CD8-positive, alpha-beta memory T cell (primary cell): ENCODE measurements at regions not wholly inside any gene's neighbourhood (a gene's known extent, or its start where the extent isn't known, plus 50 kb on each side); places are given as distances from the start of the nearest gene placed in this dataset.

ENCODE experiments used
- CTCF ChIA-PET: fragments of 350-600 bp; sonication (Branson Sonifier 250); formaldehyde crosslinking; loops from one replicate; lab custom pipeline; 2021; ENCODE audit warnings: antibody characterized with exemption; lab: Charles Lee
- POLR2A ChIA-PET: fragments of 350-600 bp; sonication (Branson Sonifier 250); formaldehyde crosslinking; loops from one replicate; lab custom pipeline; 2021; ENCODE audit warnings: antibody characterized with exemption; lab: Charles Lee
- DNase-seq, 5 donors: peaks; one replicate each; pipeline versions ENCODE4 v3.0.0 to v3.0.0-alpha.2; 2020 to 2022; ENCODE audit warnings: mixed read lengths in 1 of 5
- H3K27ac ChIP-seq: one replicate; pipeline ENCODE4 v1.7.0; 2013; ENCODE audit warnings: low read depth, mild to moderate bottlenecking, low read length, moderate library complexity
- H3K27me3 ChIP-seq: 2 replicates; pipeline ENCODE4 v1.7.0; 2013; ENCODE audit warnings: low read length, mild to moderate bottlenecking; ENCODE audit not compliant: insufficient read depth, poor library complexity, severe bottlenecking
- H3K36me3 ChIP-seq: 2 replicates; pipeline ENCODE4 v1.7.0; 2013; ENCODE audit warnings: mild to moderate bottlenecking, low read length, moderate library complexity; ENCODE audit not compliant: insufficient read depth
- H3K4me1 ChIP-seq: 2 replicates; pipeline ENCODE4 v1.7.0; 2013; ENCODE audit warnings: mild to moderate bottlenecking, low read length, moderate library complexity; ENCODE audit not compliant: insufficient read depth
- H3K4me3 ChIP-seq: 2 replicates; pipeline ENCODE4 v1.7.0; 2013; ENCODE audit warnings: mild to moderate bottlenecking, low read length
- H3K9me3 ChIP-seq: 2 replicates; pipeline ENCODE4 v1.7.0; 2013; ENCODE audit warnings: mild to moderate bottlenecking, low read length
- H3K27ac Mint-ChIP-seq, 8 donors: one replicate each; pipeline ENCODE4 v1.8.0; 2020 to 2021; ENCODE audit warnings: mixed read lengths in 8 of 8, mild to moderate bottlenecking in 6 of 8, inconsistent platforms in 3 of 8, moderate library complexity in 3 of 8
- H3K27me3 Mint-ChIP-seq, 2 donors: one replicate each; pipeline ENCODE4 v1.8.0; 2020 to 2021; ENCODE audit warnings: mixed read lengths in 2 of 2, mild to moderate bottlenecking in 1 of 2, moderate library complexity in 1 of 2
- H3K36me3 Mint-ChIP-seq, 3 donors: one replicate each; pipeline ENCODE4 v1.8.0; 2020 to 2021; ENCODE audit warnings: mixed read lengths in 3 of 3, inconsistent platforms in 1 of 3, mild to moderate bottlenecking in 1 of 3
- H3K4me1 Mint-ChIP-seq, 3 donors: one replicate each; pipeline ENCODE4 v1.8.0; 2020 to 2021; ENCODE audit warnings: mixed read lengths in 3 of 3, inconsistent platforms in 1 of 3, mild to moderate bottlenecking in 1 of 3
- H3K4me3 Mint-ChIP-seq, 7 donors: one replicate each; pipeline ENCODE4 v1.8.0; 2020 to 2021; ENCODE audit warnings: mixed read lengths in 7 of 7, mild to moderate bottlenecking in 6 of 7, moderate library complexity in 4 of 7, inconsistent platforms in 2 of 7
- H3K9me3 Mint-ChIP-seq, 5 donors: one replicate each; pipeline ENCODE4 v1.8.0; 2020 to 2022; ENCODE audit warnings: mixed read lengths in 5 of 5, mild to moderate bottlenecking in 3 of 5, moderate library complexity in 2 of 5, inconsistent platforms in 1 of 5

DNA sequence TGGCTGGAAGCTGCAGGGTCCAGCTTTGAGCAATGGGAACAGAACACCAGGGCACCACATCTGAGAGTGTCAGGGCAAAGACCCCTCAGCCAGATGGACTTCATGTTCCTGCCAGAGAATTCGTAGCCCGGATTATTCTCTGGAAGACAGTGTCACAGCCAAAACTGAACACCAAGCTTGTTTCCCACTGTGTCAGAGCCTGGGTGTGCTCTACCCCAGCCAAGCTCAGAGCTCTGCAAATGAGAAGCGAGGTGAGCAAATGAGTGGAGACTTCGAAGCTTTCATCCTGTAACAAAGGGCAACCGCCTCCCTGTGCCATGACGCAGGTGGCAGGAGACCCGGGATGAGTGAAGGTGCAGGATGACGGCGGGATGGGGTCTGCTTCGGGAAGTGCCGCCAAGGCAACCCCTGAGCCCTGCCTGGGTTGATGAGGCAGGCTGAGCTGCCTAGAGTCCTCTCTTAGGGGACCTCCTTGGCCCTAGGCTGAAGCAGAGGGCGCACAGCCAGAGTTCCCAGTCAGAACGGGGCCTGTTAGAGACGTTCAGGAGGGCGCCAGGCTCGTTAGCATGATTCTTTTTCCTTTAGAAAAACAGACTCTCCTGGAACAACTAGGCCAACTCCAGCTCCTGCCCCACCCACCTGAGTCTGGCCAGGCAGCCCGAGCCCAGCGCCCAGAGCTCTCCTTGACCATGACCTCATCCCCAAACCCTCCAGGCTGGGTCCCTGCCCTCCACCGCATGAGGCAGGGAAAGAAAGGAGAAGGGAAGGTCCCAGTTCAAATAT is 187.7 kb downstream of the SOD2 start:
- Histone ChIP-seq H3K27ac (no peak overlapping the region), H3K4me1 (no peaks in the 10 kb centered on the region), H3K9me3 (no peaks in the 10 kb centered on the region), H3K27me3 (no peaks in the 10 kb centered on the region), H3K36me3 (no peaks in the 10 kb centered on the region), H3K4me3 (no peak overlapping the region)
- Mint-ChIP-seq H3K27ac (no peak overlapping the region), H3K36me3 (no peaks in the 10 kb centered on the region), H3K4me3 (no peak overlapping the region), H3K9me3 (peaks cover 0 to 3% (median 2%) of the 10 kb centered on the region in 5 donors), H3K27me3 (peaks cover 1 to 16% of the 10 kb centered on the region in 2 donors), H3K4me1 (no peaks in the 10 kb centered on the region)
- CTCF ChIA-PET, result no interaction called here
- no peak for DNase-seq
- POLR2A ChIA-PET, result no interaction called here

DNA sequence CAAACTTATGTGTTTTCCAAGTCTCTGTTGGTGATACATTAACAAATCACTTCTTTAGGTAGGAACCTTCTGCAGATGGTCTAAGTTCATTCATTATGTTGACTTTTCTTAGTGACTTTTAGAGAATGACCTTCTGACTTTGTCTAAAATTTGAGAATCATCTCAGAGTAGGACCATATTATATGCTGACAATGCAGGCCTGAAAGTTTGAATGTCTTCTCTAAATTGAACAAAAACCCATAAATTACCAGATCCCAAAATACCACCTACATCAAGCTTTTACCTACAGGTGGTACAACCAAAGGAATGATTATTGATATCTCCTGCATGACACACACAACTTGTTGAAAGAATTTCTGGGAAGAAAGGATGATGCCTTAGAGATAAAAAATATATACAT is 191.5 kb downstream of the SOD2 start:
- no peaks in the 10 kb centered on the region for H3K4me1 ChIP-seq
- no peaks in the 10 kb centered on the region for H3K36me3 ChIP-seq
- H3K4me3 ChIP-seq, result no peak overlapping the region
- CTCF ChIA-PET, result no interaction called here
- Mint-ChIP-seq H3K9me3 (peaks cover 12 to 14% (median 12%) of the 10 kb centered on the region in 5 donors), H3K4me1 (no peaks in the 10 kb centered on the region), H3K27ac (no peak overlapping the region), H3K27me3 (peaks cover 1 to 8% of the 10 kb centered on the region in 2 donors), H3K4me3 (no peak overlapping the region), H3K36me3 (no peaks in the 10 kb centered on the region)
- H3K27ac ChIP-seq, result no peak overlapping the region
- DNase-seq, result no peak
- H3K27me3 ChIP-seq, result no peaks in the 10 kb centered on the region
- POLR2A ChIA-PET, result interaction anchor here (0.6 kb wide), 1 partner anchor 40 kb away, joined by 4 read pairs; no protein-coding TSS in a partner anchor
- no peaks in the 10 kb centered on the region for H3K9me3 ChIP-seq

DNA sequence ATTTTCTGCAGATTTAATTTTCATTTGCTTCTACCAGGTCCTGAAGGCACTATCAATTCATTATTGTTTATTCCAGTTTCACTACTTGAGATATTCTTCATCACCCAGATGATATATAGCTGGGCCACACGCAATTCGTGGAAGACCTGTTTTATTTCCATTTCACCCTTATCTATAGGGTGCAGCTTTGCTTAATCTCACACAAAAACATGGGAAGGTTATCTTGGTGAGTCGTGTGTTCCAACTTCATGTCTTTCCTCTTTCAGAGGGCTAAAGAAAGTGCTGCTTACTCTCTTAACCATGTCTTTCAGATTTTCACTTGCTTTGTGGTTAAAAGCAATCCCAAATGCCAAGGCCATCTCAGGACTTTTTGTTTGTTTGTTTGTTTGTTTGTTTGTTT is 194.0 kb downstream of the SOD2 start:
- no peak overlapping the region for H3K27ac ChIP-seq
- no peak for DNase-seq
- peaks cover 12 to 14% (median 13%) of the 10 kb centered on the region in 5 donors for H3K9me3 Mint-ChIP-seq
- H3K4me1 ChIP-seq, result no peaks in the 10 kb centered on the region
- H3K27ac Mint-ChIP-seq, result no peak overlapping the region
- H3K4me1 Mint-ChIP-seq, result no peaks in the 10 kb centered on the region
- POLR2A ChIA-PET, result no interaction called here
- H3K27me3 Mint-ChIP-seq, result peaks cover 1 to 19% of the 10 kb centered on the region in 2 donors
- H3K36me3 ChIP-seq, result no peaks in the 10 kb centered on the region
- no peaks in the 10 kb centered on the region for H3K9me3 ChIP-seq
- no peak overlapping the region for H3K4me3 Mint-ChIP-seq
- CTCF ChIA-PET, result no interaction called here
- no peaks in the 10 kb centered on the region for H3K36me3 Mint-ChIP-seq
- no peak overlapping the region for H3K4me3 ChIP-seq
- H3K27me3 ChIP-seq, result no peaks in the 10 kb centered on the region

DNA sequence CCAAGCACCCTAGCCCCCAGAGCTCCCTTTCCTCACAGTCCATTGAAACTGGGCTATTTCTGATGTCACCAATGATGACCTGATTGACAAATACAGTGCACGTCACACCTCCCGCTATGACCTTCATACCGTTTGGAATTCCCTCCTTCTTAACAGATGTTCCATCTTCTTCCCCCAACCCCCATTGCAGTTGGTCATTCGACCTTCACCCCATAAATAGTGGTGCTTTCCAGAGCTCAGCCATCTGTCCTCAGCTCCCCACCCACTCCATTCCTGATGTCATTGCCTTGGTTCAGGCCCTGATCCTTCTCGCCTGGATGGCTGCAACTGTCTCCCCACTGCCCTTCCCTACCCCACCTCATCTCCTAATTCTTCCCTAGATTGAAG is 198.5 kb downstream of the SOD2 start:
- H3K4me1 Mint-ChIP-seq, result no peaks in the 10 kb centered on the region
- peaks cover 8 to 18% (median 12%) of the 10 kb centered on the region in 5 donors for H3K9me3 Mint-ChIP-seq
- H3K27ac Mint-ChIP-seq, result peak overlapping the region in 1 of 8 donors; percentile 11
- no peaks in the 10 kb centered on the region for H3K36me3 Mint-ChIP-seq
- peaks cover 4 to 17% of the 10 kb centered on the region in 2 donors for H3K27me3 Mint-ChIP-seq
- Histone ChIP-seq H3K4me3 (no peak overlapping the region), H3K27me3 (no peaks in the 10 kb centered on the region), H3K4me1 (no peaks in the 10 kb centered on the region), H3K36me3 (no peaks in the 10 kb centered on the region), H3K27ac (no peak overlapping the region), H3K9me3 (no peaks in the 10 kb centered on the region)
- POLR2A ChIA-PET, result no interaction called here
- H3K4me3 Mint-ChIP-seq, result no peak overlapping the region
- CTCF ChIA-PET, result no interaction called here
- no peak for DNase-seq

DNA sequence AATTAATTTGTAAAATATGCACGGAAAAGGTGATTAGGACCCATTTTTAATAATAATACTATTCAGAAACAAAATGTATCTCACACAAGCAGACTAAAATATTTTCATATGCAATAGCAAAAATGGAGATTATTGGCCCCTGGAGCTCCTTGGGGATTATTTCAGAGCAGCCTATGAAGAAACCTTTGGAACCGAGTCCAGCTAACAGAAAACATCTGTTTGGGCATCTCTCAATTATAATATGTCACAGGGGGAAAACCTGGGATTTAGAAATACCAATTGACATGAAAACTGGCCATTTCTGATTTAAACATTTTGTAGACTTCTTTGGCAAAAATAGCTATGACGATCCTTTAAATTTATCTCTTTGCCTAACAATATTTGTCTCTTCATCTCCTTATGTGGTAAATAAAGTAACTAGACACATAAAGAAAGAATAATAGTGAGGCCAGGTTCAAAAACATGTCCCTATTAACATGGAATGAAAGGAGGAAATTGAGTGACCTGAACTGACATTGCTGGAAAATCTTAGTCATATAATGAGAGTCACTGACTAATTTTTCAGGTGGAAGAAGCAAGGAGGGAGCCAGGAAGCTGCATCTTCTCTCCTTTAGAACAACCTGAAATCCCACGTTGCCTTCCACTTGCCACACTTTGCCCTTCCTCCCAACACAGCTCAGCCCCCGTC is 199.0 kb downstream of the SOD2 start:
- CTCF ChIA-PET, result no interaction called here
- Histone ChIP-seq H3K4me1 (no peaks in the 10 kb centered on the region), H3K36me3 (no peaks in the 10 kb centered on the region), H3K27ac (no peak overlapping the region), H3K9me3 (no peaks in the 10 kb centered on the region), H3K27me3 (no peaks in the 10 kb centered on the region), H3K4me3 (no peak overlapping the region)
- POLR2A ChIA-PET, result no interaction called here
- H3K36me3 Mint-ChIP-seq, result no peaks in the 10 kb centered on the region
- H3K4me3 Mint-ChIP-seq, result no peak overlapping the region
- peaks cover 8 to 18% (median 11%) of the 10 kb centered on the region in 5 donors for H3K9me3 Mint-ChIP-seq
- H3K27ac Mint-ChIP-seq, result peak overlapping the region in 1 of 8 donors; percentile 11
- no peak for DNase-seq
- H3K4me1 Mint-ChIP-seq, result no peaks in the 10 kb centered on the region
- peaks cover 4 to 17% of the 10 kb centered on the region in 2 donors for H3K27me3 Mint-ChIP-seq

DNA sequence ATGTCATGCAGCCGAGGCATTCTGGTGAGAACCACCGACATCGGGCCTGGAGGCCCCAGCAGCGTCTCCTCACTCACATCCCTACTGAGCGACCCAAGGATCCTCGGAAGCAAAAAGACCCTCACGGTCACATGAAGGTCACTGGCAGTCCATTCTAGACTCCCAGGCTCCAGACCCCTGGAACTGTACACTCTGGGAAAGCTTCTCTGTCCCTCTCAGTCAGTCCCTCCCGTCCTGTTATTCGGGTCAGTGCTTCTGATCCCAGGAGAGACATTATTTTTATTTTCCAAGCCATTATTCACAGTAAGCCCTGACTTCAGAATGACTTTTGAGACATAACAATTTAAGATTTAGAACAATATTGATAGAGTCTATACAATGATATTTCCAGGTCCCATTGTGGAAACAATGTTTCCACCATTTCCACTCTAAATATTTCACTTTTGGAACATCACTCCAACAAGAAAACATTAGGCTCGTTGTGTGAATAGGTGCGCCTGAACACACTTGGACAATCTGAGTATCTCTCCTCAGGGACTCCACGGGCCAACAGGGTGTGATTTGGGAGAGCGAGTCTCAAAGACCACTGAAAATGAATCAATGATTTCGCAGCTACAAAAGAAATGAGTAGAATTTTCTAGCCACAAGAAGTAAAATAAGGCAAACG is 199.7 kb downstream of the SOD2 start:
- Histone ChIP-seq H3K36me3 (no peaks in the 10 kb centered on the region), H3K27ac (no peak overlapping the region), H3K4me3 (no peak overlapping the region), H3K4me1 (no peaks in the 10 kb centered on the region), H3K9me3 (no peaks in the 10 kb centered on the region), H3K27me3 (no peaks in the 10 kb centered on the region)
- Mint-ChIP-seq H3K27ac (no peak overlapping the region), H3K4me1 (no peaks in the 10 kb centered on the region), H3K36me3 (no peaks in the 10 kb centered on the region), H3K4me3 (no peak overlapping the region), H3K27me3 (peaks cover 4 to 17% of the 10 kb centered on the region in 2 donors), H3K9me3 (peaks cover 5 to 13% (median 8%) of the 10 kb centered on the region in 5 donors)
- DNase-seq, result no peak
- CTCF ChIA-PET, result no interaction called here
- POLR2A ChIA-PET, result interaction anchor here (0.6 kb wide), 1 partner anchor 192 kb away, joined by 3 read pairs; no protein-coding TSS in a partner anchor

DNA sequence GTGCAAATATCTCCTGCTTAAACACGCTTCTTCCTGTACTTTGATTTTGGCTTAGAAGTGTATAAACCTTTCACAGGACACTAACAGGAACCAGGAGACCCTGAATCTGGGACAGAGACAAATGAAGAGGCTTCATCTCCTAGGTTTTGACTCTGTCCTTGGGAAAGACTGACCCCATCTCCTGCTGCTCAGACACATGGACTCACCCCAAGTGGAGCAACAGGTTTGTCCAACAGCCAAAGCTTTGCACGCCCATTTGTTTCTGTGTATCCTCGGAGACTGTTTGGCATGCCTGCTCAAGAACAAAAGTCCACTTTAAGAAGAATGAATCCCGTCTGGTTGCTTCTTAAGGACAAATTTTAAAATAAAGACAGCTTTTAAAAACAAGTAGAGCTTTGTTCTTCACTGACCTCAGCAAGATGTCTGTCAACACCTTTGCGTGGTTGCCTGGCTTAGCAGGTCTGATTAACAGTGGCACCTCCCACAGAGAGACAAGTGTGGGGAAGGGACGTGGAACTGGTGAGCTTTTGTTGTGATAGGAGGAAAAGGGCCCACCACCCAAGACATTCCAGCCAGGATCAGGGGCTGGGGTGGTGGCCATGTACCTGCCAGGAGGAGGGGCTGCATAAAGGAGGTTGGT is 202.6 kb downstream of the SOD2 start:
- H3K27ac Mint-ChIP-seq, result no peak overlapping the region
- H3K4me1 ChIP-seq, result no peaks in the 10 kb centered on the region
- no peak overlapping the region for H3K4me3 Mint-ChIP-seq
- H3K9me3 Mint-ChIP-seq, result peaks cover 0 to 6% (median 1%) of the 10 kb centered on the region in 5 donors
- peaks cover 4 to 14% of the 10 kb centered on the region in 2 donors for H3K27me3 Mint-ChIP-seq
- H3K9me3 ChIP-seq, result no peaks in the 10 kb centered on the region
- ChIA-PET CTCF (no interaction called here), POLR2A (no interaction called here)
- no peaks in the 10 kb centered on the region for H3K27me3 ChIP-seq
- H3K36me3 Mint-ChIP-seq, result no peaks in the 10 kb centered on the region
- H3K27ac ChIP-seq, result no peak overlapping the region
- H3K36me3 ChIP-seq, result no peaks in the 10 kb centered on the region
- no peak overlapping the region for H3K4me3 ChIP-seq
- no peak for DNase-seq
- no peaks in the 10 kb centered on the region for H3K4me1 Mint-ChIP-seq
